ENCODE measurements at regions not wholly inside any gene's neighbourhood (a gene's known extent, or its start where the extent isn't known, plus 50 kb on each side); places are given as distances from the start of the nearest gene placed in this dataset.

DNA sequence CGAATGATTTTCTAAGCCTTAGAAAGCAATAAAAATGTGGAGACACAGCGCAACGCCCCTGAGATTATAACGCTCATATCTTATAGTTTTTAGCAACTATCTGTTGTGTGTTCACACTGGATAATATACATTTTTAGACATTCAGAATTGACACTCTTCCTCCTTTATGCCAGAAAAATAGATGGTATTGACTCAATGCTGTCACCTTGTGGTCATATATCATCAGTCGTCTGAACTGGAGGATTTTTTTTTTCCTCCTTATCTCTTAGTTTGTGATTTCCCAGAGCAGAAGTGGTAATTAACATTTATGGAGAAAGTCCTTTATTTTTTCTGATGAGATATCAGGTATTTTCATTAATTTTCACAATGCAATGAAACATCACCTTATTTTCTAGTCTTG lies 759.6 kb downstream of the RAB28 start (continued):
- TF ChIP-seq ZNF446 (CRISPR knock-in tag; IDR thresholded peaks at IDR 0.05): no peak

DNA sequence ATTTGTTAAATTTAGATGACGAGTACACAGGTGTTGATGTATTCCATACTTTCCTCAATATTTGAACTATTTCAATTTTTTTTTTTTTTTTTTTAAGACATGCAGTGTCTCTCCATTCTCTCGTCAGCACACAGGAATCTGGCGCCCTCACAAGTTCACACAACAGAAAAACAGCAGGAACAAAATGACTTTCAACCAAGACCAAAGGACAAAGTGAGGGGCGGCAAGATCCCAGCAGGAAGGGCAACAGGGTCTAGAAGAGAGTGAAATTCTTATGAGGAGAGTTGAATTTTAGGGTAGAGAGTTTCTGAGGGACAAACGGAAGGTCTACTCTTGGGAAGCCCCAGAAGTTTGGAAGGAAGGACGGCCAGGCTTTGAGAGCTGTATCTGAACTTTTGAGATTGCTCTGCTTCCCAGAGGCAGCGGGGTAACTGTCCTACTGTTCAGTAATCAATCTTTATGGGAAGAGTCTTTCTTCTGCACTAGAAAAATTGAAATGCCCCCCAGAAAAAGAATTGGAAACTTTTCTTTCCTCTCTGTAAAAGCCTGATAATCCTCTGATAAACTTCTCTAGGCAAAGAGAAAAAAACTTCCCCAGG lies 760.2 kb downstream of the RAB28 start:
- Histone ChIP-seq H3K4me1 (ENCODE audit: insufficient read depth, low read length) (no peaks in the 10 kb centered on the region), H3K27me3 (ENCODE audit: control insufficient read depth in 1 of 2, insufficient read depth in 2 of 2, low read length in 2 of 2) (no peaks in the 10 kb centered on the region; a peak in 2 of 5 replicates), H3K4me3 (replicated peaks in 1 of 3; ENCODE audit: insufficient read depth in 1 of 3, low read depth in 2 of 3, low read length in 3 of 3) (no peak overlapping the region), H2AFZ (ENCODE audit: low read length) (no peak overlapping the region), H4K20me1 (ENCODE audit: insufficient read depth, low read length) (no peaks in the 10 kb centered on the region), H3K9ac (ENCODE audit: insufficient read depth, low read depth, low read length) (no peak overlapping the region), H3K27ac (ENCODE audit: extremely low read length, insufficient read depth, low read length) (no peak overlapping the region), H3K4me2 (ENCODE audit: low read depth, low read length) (peak overlapping the region; percentile 38; the same call in 1 of the 2 replicates), H3K79me2 (ENCODE audit: insufficient read depth, low read length) (no peaks in the 10 kb centered on the region), H3K36me3 (replicated peaks in 1 of 2; ENCODE audit: control insufficient read depth in 1 of 2, insufficient read depth in 2 of 2, low read length in 2 of 2) (no peaks in the 10 kb centered on the region), H3K9me3 (ENCODE audit: low read length) (no peaks in the 10 kb centered on the region)
- FAIRE-seq (no peak), DNase-seq (ENCODE audit: low spot score) (no peak), ATAC-seq (peak; percentile 62)
- in situ Hi-C loops (cut with HindIII; ENCODE audit: extremely low pct_ligation_motif_present, low pct_unique_long_range_greater_than_20kb): no loop called here
- intact Hi-C loops (cut with micrococcal nuclease; ENCODE audit: unreplicated experiment): loop anchor here (2.0 kb wide), 1 partner anchor 45 kb away; no protein-coding TSS in a partner anchor
- TF ChIP-seq ZNF850 (CRISPR knock-in tag; conservative IDR thresholded peaks at IDR 0.05): no peak
- TF ChIP-seq, protein P1, sequence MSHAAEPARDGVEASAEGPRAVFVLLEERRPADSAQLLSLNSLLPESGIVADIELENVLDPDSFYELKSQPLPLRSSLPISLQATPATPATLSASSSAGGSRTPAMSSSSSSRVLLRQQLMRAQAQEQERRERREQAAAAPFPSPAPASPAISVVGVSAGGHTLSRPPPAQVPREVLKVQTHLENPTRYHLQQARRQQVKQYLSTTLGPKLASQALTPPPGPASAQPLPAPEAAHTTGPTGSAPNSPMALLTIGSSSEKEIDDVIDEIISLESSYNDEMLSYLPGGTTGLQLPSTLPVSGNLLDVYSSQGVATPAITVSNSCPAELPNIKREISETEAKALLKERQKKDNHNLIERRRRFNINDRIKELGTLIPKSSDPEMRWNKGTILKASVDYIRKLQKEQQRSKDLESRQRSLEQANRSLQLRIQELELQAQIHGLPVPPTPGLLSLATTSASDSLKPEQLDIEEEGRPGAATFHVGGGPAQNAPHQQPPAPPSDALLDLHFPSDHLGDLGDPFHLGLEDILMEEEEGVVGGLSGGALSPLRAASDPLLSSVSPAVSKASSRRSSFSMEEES (CRISPR knock-in tag; IDR thresholded peaks at IDR 0.05): no peak
- TF ChIP-seq IKZF4 (CRISPR knock-in tag; IDR thresholded peaks at IDR 0.05; ENCODE audit: borderline replicate concordance, low read depth, not compliant biosample characterization): no peak
- peak; percentile 32; the same call in 1 of the 2 replicates for TF ChIP-seq STAG1 (CRISPR knock-in tag; IDR thresholded peaks at IDR 0.05)
- no peak for TF ChIP-seq GFI1 (CRISPR knock-in tag; IDR thresholded peaks at IDR 0.05; ENCODE audit: borderline replicate concordance)
- no peak for TF ChIP-seq NFIB (CRISPR knock-in tag; IDR thresholded peaks at IDR 0.05; ENCODE audit: borderline replicate concordance)
- TF ChIP-seq, protein P2, sequence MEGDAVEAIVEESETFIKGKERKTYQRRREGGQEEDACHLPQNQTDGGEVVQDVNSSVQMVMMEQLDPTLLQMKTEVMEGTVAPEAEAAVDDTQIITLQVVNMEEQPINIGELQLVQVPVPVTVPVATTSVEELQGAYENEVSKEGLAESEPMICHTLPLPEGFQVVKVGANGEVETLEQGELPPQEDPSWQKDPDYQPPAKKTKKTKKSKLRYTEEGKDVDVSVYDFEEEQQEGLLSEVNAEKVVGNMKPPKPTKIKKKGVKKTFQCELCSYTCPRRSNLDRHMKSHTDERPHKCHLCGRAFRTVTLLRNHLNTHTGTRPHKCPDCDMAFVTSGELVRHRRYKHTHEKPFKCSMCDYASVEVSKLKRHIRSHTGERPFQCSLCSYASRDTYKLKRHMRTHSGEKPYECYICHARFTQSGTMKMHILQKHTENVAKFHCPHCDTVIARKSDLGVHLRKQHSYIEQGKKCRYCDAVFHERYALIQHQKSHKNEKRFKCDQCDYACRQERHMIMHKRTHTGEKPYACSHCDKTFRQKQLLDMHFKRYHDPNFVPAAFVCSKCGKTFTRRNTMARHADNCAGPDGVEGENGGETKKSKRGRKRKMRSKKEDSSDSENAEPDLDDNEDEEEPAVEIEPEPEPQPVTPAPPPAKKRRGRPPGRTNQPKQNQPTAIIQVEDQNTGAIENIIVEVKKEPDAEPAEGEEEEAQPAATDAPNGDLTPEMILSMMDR (CRISPR knock-in tag; IDR thresholded peaks at IDR 0.05): peak; percentile 30; the same call in 1 of the 2 replicates
- no peak for TF ChIP-seq YEATS4 (CRISPR knock-in tag; IDR thresholded peaks at IDR 0.05; ENCODE audit: borderline replicate concordance)
- no TSS peak for BruUV-seq (replicated peaks)
- CTCF ChIA-PET (ENCODE audit: low intra/inter-chr PET ratio, low total read pairs): interaction anchor here (1.5 kb wide), 1 partner anchor 45 kb away, joined by 4 read pairs; no protein-coding TSS in a partner anchor
- POLR2A ChIA-PET: no interaction called here
- WGBS (ENCODE audit: low lambda C conversion rate): 10% methylated on average over 7 of the region's 7 CpGs

All from HepG2 (cell line).